ENCODE measurements at regions not wholly inside any gene's neighbourhood (a gene's known extent, or its start where the extent isn't known, plus 50 kb on each side); places are given as distances from the start of the nearest gene placed in this dataset.
"Not testable (repeated sequence)": the region's sequence is repeated elsewhere in the genome, so short reads cannot be mapped to it uniquely, and the experiment has no call there.

- 90 to 92% methylated on average over 16 of the region's 16 CpGs for WGBS, 2 experiments
Observed at GRCh38 chr14:103230658-103231334, 103.2 kb upstream of the EIF5 start.

GRCh38 chr14:103231376-103232019, 102.5 kb upstream of the EIF5 start:
- 92 to 93% methylated on average over 22 of the region's 22 CpGs for WGBS, 2 experiments
- no peaks in the 10 kb centered on the region for H3K9me3 ChIP-seq (ENCODE audit: control insufficient read depth, low read length)
- H3K4me1 ChIP-seq (ENCODE audit: control insufficient read depth, insufficient read depth, low read length): no peaks in the 10 kb centered on the region
- no peak overlapping the region for H3K27ac ChIP-seq (ENCODE audit: insufficient read depth, low read depth, low read length, poor library complexity, severe bottlenecking)
- H3K4me3 ChIP-seq (ENCODE audit: insufficient read depth, low read depth, low read length): no peak overlapping the region
- H3K36me3 ChIP-seq (ENCODE audit: control insufficient read depth, insufficient read depth, low read length): no peaks in the 10 kb centered on the region
- H3K27me3 ChIP-seq (ENCODE audit: control insufficient read depth, insufficient read depth, low read length, poor library complexity, severe bottlenecking): no peaks in the 10 kb centered on the region

More at GRCh38 chr14:103230658-103231334, 103.2 kb upstream of the EIF5 start:
- no peaks in the 10 kb centered on the region for H3K27me3 ChIP-seq (ENCODE audit: control insufficient read depth, insufficient read depth, low read length, poor library complexity, severe bottlenecking)
- H3K9me3 ChIP-seq (ENCODE audit: control insufficient read depth, low read length): no peaks in the 10 kb centered on the region
- H3K27ac ChIP-seq (ENCODE audit: insufficient read depth, low read depth, low read length, poor library complexity, severe bottlenecking): no peak overlapping the region
- H3K36me3 ChIP-seq (ENCODE audit: control insufficient read depth, insufficient read depth, low read length): no peaks in the 10 kb centered on the region
- H3K4me3 ChIP-seq (ENCODE audit: insufficient read depth, low read depth, low read length): no peak overlapping the region
- H3K4me1 ChIP-seq (ENCODE audit: control insufficient read depth, insufficient read depth, low read length): no peaks in the 10 kb centered on the region

GRCh38 chr14:103232031-103232808, 101.8 kb upstream of the EIF5 start:
- Histone ChIP-seq H3K4me1 (ENCODE audit: control insufficient read depth, insufficient read depth, low read length) (no peaks in the 10 kb centered on the region), H3K27me3 (ENCODE audit: control insufficient read depth, insufficient read depth, low read length, poor library complexity, severe bottlenecking) (no peaks in the 10 kb centered on the region), H3K27ac (ENCODE audit: insufficient read depth, low read depth, low read length, poor library complexity, severe bottlenecking) (no peak overlapping the region), H3K4me3 (ENCODE audit: insufficient read depth, low read depth, low read length) (no peak overlapping the region), H3K9me3 (ENCODE audit: control insufficient read depth, low read length) (no peaks in the 10 kb centered on the region), H3K36me3 (ENCODE audit: control insufficient read depth, insufficient read depth, low read length) (no peaks in the 10 kb centered on the region)
- 71 to 76% methylated on average over 13 of the region's 13 CpGs for WGBS, 2 experiments

- 87 to 92% methylated on average over 16 of the region's 16 CpGs for WGBS, 2 experiments
- Histone ChIP-seq H3K4me1 (ENCODE audit: control insufficient read depth, insufficient read depth, low read length) (no peaks in the 10 kb centered on the region), H3K9me3 (ENCODE audit: control insufficient read depth, low read length) (no peaks in the 10 kb centered on the region), H3K36me3 (ENCODE audit: control insufficient read depth, insufficient read depth, low read length) (no peaks in the 10 kb centered on the region), H3K27ac (ENCODE audit: insufficient read depth, low read depth, low read length, poor library complexity, severe bottlenecking) (no peak overlapping the region), H3K27me3 (ENCODE audit: control insufficient read depth, insufficient read depth, low read length, poor library complexity, severe bottlenecking) (no peaks in the 10 kb centered on the region), H3K4me3 (ENCODE audit: insufficient read depth, low read depth, low read length) (no peak overlapping the region)
Observed at GRCh38 chr14:103232831-103233319, 101.2 kb upstream of the EIF5 start.

- no peaks in the 10 kb centered on the region for H3K36me3 ChIP-seq (ENCODE audit: control insufficient read depth, insufficient read depth, low read length)
- no peaks in the 10 kb centered on the region for H3K9me3 ChIP-seq (ENCODE audit: control insufficient read depth, low read length)
- no peak overlapping the region for H3K4me3 ChIP-seq (ENCODE audit: insufficient read depth, low read depth, low read length)
- 91 to 92% methylated on average over 3 of the region's 3 CpGs for WGBS, 2 experiments
- H3K27me3 ChIP-seq (ENCODE audit: control insufficient read depth, insufficient read depth, low read length, poor library complexity, severe bottlenecking): no peaks in the 10 kb centered on the region
- no peaks in the 10 kb centered on the region for H3K4me1 ChIP-seq (ENCODE audit: control insufficient read depth, insufficient read depth, low read length)
- no peak overlapping the region for H3K27ac ChIP-seq (ENCODE audit: insufficient read depth, low read depth, low read length, poor library complexity, severe bottlenecking)
Observed at GRCh38 chr14:103233328-103233727, 100.7 kb upstream of the EIF5 start.

- not testable (repeated sequence) for H3K4me1 ChIP-seq (ENCODE audit: control insufficient read depth, insufficient read depth, low read length); H3K9me3 ChIP-seq (ENCODE audit: control insufficient read depth, low read length); H3K4me3 ChIP-seq (ENCODE audit: insufficient read depth, low read depth, low read length); H3K36me3 ChIP-seq (ENCODE audit: control insufficient read depth, insufficient read depth, low read length); H3K27me3 ChIP-seq (ENCODE audit: control insufficient read depth, insufficient read depth, low read length, poor library complexity, severe bottlenecking); H3K27ac ChIP-seq (ENCODE audit: insufficient read depth, low read depth, low read length, poor library complexity, severe bottlenecking)
- WGBS, 2 experiments: 85 to 92% methylated on average over 9 of the region's 9 CpGs
Observed at GRCh38 chr14:103234826-103235225, 99.2 kb upstream of the EIF5 start.

GRCh38 chr14:103235506-103235905, 98.5 kb upstream of the EIF5 start:
- not testable (repeated sequence) for H3K27ac ChIP-seq (ENCODE audit: insufficient read depth, low read depth, low read length, poor library complexity, severe bottlenecking); H3K36me3 ChIP-seq (ENCODE audit: control insufficient read depth, insufficient read depth, low read length); H3K9me3 ChIP-seq (ENCODE audit: control insufficient read depth, low read length); H3K27me3 ChIP-seq (ENCODE audit: control insufficient read depth, insufficient read depth, low read length, poor library complexity, severe bottlenecking); H3K4me3 ChIP-seq (ENCODE audit: insufficient read depth, low read depth, low read length); H3K4me1 ChIP-seq (ENCODE audit: control insufficient read depth, insufficient read depth, low read length)
- WGBS, 2 experiments: 77 to 81% methylated on average over 5 of the region's 5 CpGs

GRCh38 chr14:103239751-103240150, 94.3 kb upstream of the EIF5 start:
- Histone ChIP-seq H3K36me3 (ENCODE audit: control insufficient read depth, insufficient read depth, low read length) (no peaks in the 10 kb centered on the region), H3K27me3 (ENCODE audit: control insufficient read depth, insufficient read depth, low read length, poor library complexity, severe bottlenecking) (no peaks in the 10 kb centered on the region), H3K4me1 (ENCODE audit: control insufficient read depth, insufficient read depth, low read length) (no peaks in the 10 kb centered on the region), H3K4me3 (ENCODE audit: insufficient read depth, low read depth, low read length) (no peak overlapping the region), H3K9me3 (ENCODE audit: control insufficient read depth, low read length) (peaks cover 2% of the 10 kb centered on the region), H3K27ac (ENCODE audit: insufficient read depth, low read depth, low read length, poor library complexity, severe bottlenecking) (no peak overlapping the region)
- 92% methylated on average over 5 to 6 of the region's 6 CpGs for WGBS, 2 experiments

- peaks cover 2% of the 10 kb centered on the region for H3K9me3 ChIP-seq (ENCODE audit: control insufficient read depth, low read length)
- no peak overlapping the region for H3K27ac ChIP-seq (ENCODE audit: insufficient read depth, low read depth, low read length, poor library complexity, severe bottlenecking)
- H3K4me3 ChIP-seq (ENCODE audit: insufficient read depth, low read depth, low read length): no peak overlapping the region
- H3K27me3 ChIP-seq (ENCODE audit: control insufficient read depth, insufficient read depth, low read length, poor library complexity, severe bottlenecking): no peaks in the 10 kb centered on the region
- H3K4me1 ChIP-seq (ENCODE audit: control insufficient read depth, insufficient read depth, low read length): no peaks in the 10 kb centered on the region
- WGBS, 2 experiments: 95 to 96% methylated on average over 8 of the region's 8 CpGs
- H3K36me3 ChIP-seq (ENCODE audit: control insufficient read depth, insufficient read depth, low read length): no peaks in the 10 kb centered on the region
Observed at GRCh38 chr14:103241531-103241930, 92.5 kb upstream of the EIF5 start.

All from ectodermal cell (in vitro differentiated cells).